Parathyroid adenoma (tissue), 2 donors: ENCODE measurements at regions not wholly inside any gene's neighbourhood (a gene's known extent, or its start where the extent isn't known, plus 50 kb on each side); places are given as distances from the start of the nearest gene placed in this dataset.

ENCODE experiments used
- H2AFZ ChIP-seq: fragments of 300-600 bp; sonication (generic); one replicate; pipeline ENCODE4 v1.7.0; 2017; ENCODE audit warnings: antibody characterized with exemption, mild to moderate bottlenecking
- H3K27ac ChIP-seq: fragments of 300-600 bp; sonication (generic); one replicate; pipeline ENCODE4 v1.7.0; 2017
- H3K27me3 ChIP-seq: fragments of 300-600 bp; sonication (generic); one replicate; pipeline ENCODE4 v1.7.0; 2017; ENCODE audit warnings: low read length; ENCODE audit not compliant: control insufficient read depth, insufficient read depth
- H3K36me3 ChIP-seq: fragments of 300-600 bp; sonication (generic); one replicate; pipeline ENCODE4 v1.7.0; 2017; ENCODE audit warnings: low read length; ENCODE audit not compliant: control insufficient read depth, insufficient read depth
- H3K4me1 ChIP-seq: fragments of 300-600 bp; sonication (generic); one replicate; pipeline ENCODE4 v1.7.0; 2017; ENCODE audit warnings: control low read depth
- H3K4me2 ChIP-seq: fragments of 300-600 bp; sonication (generic); one replicate; pipeline ENCODE4 v1.7.0; 2017; ENCODE audit warnings: low read length
- H3K4me3 ChIP-seq: fragments of 300-600 bp; sonication (generic); one replicate; pipeline ENCODE4 v1.7.0; 2017; ENCODE audit warnings: low read depth, low read length
- H3K79me2 ChIP-seq: fragments of 300-600 bp; sonication (generic); one replicate; pipeline ENCODE4 v1.7.0; 2017; ENCODE audit warnings: control low read depth
- H3K9ac ChIP-seq: fragments of 300-600 bp; sonication (generic); one replicate; pipeline ENCODE4 v1.7.0; 2017; ENCODE audit warnings: mild to moderate bottlenecking
- H3K9me3 ChIP-seq: fragments of 300-600 bp; sonication (generic); one replicate; pipeline ENCODE4 v1.7.0; 2017; ENCODE audit warnings: low read length; ENCODE audit not compliant: control insufficient read depth
- CTCF ChIP-seq: fragments of 300-600 bp; sonication (generic); IDR thresholded peaks from one replicate; pipeline ENCODE4 v1.7.0; 2017; ENCODE audit warnings: antibody characterized with exemption, mild to moderate bottlenecking
- donor health status: primary hyperparathyroidism.

- H3K4me2 ChIP-seq: no peak overlapping the region
- no peak overlapping the region for H3K27ac ChIP-seq
- H3K9me3 ChIP-seq: no peaks in the 10 kb centered on the region
- no peaks in the 10 kb centered on the region for H3K27me3 ChIP-seq
- H3K36me3 ChIP-seq: no peaks in the 10 kb centered on the region
- no peak for TF ChIP-seq CTCF
- no peaks in the 10 kb centered on the region for H3K79me2 ChIP-seq
- no peaks in the 10 kb centered on the region for H3K4me1 ChIP-seq
- no peak overlapping the region for H3K9ac ChIP-seq
- no peak overlapping the region for H2AFZ ChIP-seq
- H3K4me3 ChIP-seq: no peak overlapping the region
These were observed 90.7 kb upstream of the RAB18 start for GRCh38 chr10:27413387-27413786.

- Histone ChIP-seq H3K36me3 (no peaks in the 10 kb centered on the region), H2AFZ (no peak overlapping the region), H3K9ac (no peak overlapping the region), H3K27me3 (no peaks in the 10 kb centered on the region), H3K4me1 (no peaks in the 10 kb centered on the region), H3K4me2 (no peak overlapping the region), H3K4me3 (no peak overlapping the region), H3K79me2 (no peaks in the 10 kb centered on the region), H3K9me3 (no peaks in the 10 kb centered on the region), H3K27ac (no peak overlapping the region)
- TF ChIP-seq CTCF: no peak
These were observed 94.0 kb upstream of the RAB18 start for GRCh38 chr10:27410153-27410552.

- H3K4me1 ChIP-seq: no peaks in the 10 kb centered on the region
- no peak overlapping the region for H3K4me3 ChIP-seq
- no peaks in the 10 kb centered on the region for H3K36me3 ChIP-seq
- H3K4me2 ChIP-seq: no peak overlapping the region
- H3K27me3 ChIP-seq: no peaks in the 10 kb centered on the region
- H3K9ac ChIP-seq: no peak overlapping the region
- no peaks in the 10 kb centered on the region for H3K9me3 ChIP-seq
- no peak overlapping the region for H2AFZ ChIP-seq
- no peaks in the 10 kb centered on the region for H3K79me2 ChIP-seq
- TF ChIP-seq CTCF: no peak
- no peak overlapping the region for H3K27ac ChIP-seq
These were observed 96.8 kb upstream of the RAB18 start for GRCh38 chr10:27407271-27407670.

- Histone ChIP-seq H3K27me3 (no peaks in the 10 kb centered on the region), H3K27ac (no peak overlapping the region), H3K4me1 (no peaks in the 10 kb centered on the region), H2AFZ (no peak overlapping the region), H3K4me2 (no peak overlapping the region), H3K79me2 (no peaks in the 10 kb centered on the region), H3K36me3 (no peaks in the 10 kb centered on the region), H3K4me3 (no peak overlapping the region), H3K9me3 (no peaks in the 10 kb centered on the region), H3K9ac (no peak overlapping the region)
- TF ChIP-seq CTCF: no peak
These were observed 104.2 kb upstream of the RAB18 start for GRCh38 chr10:27399871-27400270.

- Histone ChIP-seq H2AFZ (no peak overlapping the region), H3K4me3 (no peak overlapping the region), H3K27ac (no peak overlapping the region), H3K4me2 (no peak overlapping the region), H3K4me1 (no peaks in the 10 kb centered on the region), H3K9me3 (peaks cover 4% of the 10 kb centered on the region), H3K9ac (no peak overlapping the region), H3K27me3 (no peaks in the 10 kb centered on the region), H3K36me3 (no peaks in the 10 kb centered on the region), H3K79me2 (no peaks in the 10 kb centered on the region)
- no peak for TF ChIP-seq CTCF
These were observed 110.1 kb upstream of the RAB18 start for GRCh38 chr10:27393961-27394360.
